ENCODE measurements at regions not wholly inside any gene's neighbourhood (a gene's known extent, or its start where the extent isn't known, plus 50 kb on each side); places are given as distances from the start of the nearest gene placed in this dataset.
"Not testable (repeated sequence)": the region's sequence is repeated elsewhere in the genome, so short reads cannot be mapped to it uniquely, and the experiment has no call there.

DNA sequence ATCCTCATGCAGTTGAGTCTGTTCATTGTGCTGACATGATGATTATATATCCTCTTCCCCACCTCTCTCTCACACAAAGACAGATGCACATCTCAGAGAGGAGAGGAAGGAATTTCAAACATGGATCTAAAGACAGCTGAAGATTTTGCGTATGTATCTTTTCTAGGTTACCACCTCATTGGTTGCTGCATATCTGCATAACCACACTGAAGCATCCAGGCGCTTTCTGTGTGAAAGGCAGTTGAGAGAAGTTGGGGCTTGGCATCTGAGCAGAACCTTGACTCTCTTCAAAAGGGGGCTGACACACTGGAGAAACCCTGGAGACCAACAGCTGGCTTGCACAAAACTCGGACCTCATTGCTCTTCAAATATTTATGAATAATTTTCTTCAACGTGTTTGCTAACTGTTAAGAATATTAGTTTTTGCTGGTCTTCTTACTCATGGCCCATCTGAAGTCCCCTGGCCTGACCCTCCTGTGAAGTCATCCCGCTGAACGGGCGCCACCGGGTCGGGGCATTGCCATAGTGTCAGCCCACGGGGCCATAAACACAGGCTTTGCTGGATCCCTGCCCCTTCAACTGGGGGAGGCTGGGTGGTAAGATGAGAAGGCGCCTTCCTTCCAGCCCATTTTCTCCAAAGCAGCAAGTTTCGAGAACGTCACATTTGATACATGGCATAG lies 593.2 kb upstream of the CLINT1 start:
- Histone ChIP-seq H3K9me3 (no peaks in the 10 kb centered on the region), H3K4me1 (no peaks in the 10 kb centered on the region), H3K36me3 (no peaks in the 10 kb centered on the region), H3K27me3 (ENCODE audit: low read depth) (no peaks in the 10 kb centered on the region), H3K27ac (no peak overlapping the region), H3K4me3 (no peak overlapping the region)
- no peak for TF ChIP-seq CTCF (IDR thresholded peaks at IDR 0.05)
- DNase-seq (no peak), ATAC-seq (no peak)
- intact Hi-C loops (cut with DNase I), result no loop called here

DNA sequence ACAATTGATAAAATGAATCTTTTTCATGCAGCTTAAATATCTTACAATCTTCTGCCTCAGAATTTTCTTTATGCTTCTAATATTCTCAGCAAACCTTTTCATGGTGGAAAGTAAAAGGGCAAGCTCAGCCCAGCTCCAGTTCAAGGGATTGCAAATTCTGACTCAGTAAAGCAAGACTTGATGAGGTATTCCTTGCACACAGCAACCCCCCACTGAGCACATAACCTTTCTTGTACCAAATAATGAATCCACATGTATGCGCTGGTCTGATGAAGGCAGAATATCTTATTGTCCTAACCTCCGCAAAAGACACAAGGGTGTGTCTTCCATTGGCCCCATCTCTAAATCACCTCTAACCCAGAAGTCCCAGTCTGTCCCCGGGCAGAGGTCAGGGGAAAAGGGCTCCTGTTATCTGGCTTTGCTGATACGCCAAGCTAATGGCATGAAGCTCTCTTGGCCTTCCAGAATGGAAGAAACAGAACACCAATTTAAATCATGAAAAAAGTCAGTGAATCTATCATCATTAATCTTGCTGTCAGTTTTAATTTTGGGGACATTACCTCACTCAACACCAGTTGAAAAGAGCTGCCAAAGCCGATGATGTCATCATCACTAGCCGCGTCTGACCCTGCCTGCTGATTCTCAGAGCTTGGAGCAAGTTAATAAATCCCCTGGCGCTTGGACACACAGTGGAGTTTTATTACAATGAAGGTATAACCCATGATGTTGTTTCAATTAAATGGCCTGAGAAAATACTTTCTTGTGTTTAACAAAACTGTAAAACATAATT lies 592.5 kb upstream of the CLINT1 start:
- no peaks in the 10 kb centered on the region for H3K4me1 ChIP-seq
- TF ChIP-seq CTCF (IDR thresholded peaks at IDR 0.05), result no peak
- no peak for DNase-seq

GRCh38 chr5:158450751-158451171 lies 591.8 kb upstream of the CLINT1 start:
- no peaks in the 10 kb centered on the region for H3K36me3 ChIP-seq
- TF ChIP-seq CTCF (IDR thresholded peaks at IDR 0.05), result no peak
- no peaks in the 10 kb centered on the region for H3K4me1 ChIP-seq
- no peak overlapping the region for H3K27ac ChIP-seq
- H3K9me3 ChIP-seq, result no peaks in the 10 kb centered on the region
- no peak for ATAC-seq
- no peaks in the 10 kb centered on the region for H3K27me3 ChIP-seq (ENCODE audit: low read depth)
- no peak overlapping the region for H3K4me3 ChIP-seq
- intact Hi-C loops (cut with DNase I), result no loop called here
- DNase-seq, result no peak

More for the DNA sequence above, 592.5 kb upstream of the CLINT1 start:
- no peaks in the 10 kb centered on the region for H3K36me3 ChIP-seq
- no peak overlapping the region for H3K4me3 ChIP-seq
- no peaks in the 10 kb centered on the region for H3K9me3 ChIP-seq
- no peak for ATAC-seq
- no peaks in the 10 kb centered on the region for H3K27me3 ChIP-seq (ENCODE audit: low read depth)
- intact Hi-C loops (cut with DNase I), result no loop called here
- H3K27ac ChIP-seq, result no peak overlapping the region

DNA sequence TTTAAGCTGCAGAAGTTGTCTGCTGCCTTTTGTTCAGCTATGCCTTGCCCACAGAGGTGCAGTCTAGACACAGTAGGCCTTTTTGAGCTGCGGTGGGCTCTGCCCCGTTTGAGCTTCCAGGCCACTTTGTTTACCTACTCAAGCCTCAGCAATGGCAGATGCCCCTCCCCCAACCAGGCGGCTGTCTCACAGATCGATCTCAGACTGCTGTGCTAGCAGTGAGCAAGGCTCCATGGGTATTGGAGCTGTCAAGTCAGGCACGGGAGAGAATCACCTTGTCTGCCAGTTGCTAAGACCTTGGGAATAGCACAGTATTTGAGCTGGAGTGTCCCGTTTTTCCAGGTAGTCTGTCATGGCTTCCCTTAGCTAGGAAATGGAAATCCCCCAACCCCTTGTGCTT lies 587.8 kb upstream of the CLINT1 start:
- intact Hi-C loops (cut with DNase I); H3K36me3 ChIP-seq; ATAC-seq: not testable (repeated sequence)

DNA sequence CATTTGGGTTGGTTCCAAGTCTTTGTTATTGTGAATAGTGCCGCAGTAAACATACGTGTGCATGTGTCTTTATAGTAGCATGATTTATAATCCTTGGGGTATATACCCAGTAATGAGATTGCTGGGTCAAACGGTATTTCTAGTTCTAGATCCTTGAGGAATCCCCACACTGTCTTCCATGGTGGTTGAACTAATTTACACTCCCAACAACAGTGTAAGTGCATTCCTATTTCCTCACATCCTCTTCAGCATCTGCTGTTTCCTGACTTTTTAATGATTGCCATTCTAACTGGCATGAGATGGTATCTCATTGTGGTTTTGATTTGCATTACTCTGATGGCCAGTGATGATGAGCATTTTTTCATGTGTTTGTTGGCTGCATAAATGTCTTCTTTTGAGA lies 580.3 kb upstream of the CLINT1 start:
- H3K4me1 ChIP-seq; H3K36me3 ChIP-seq; H3K4me3 ChIP-seq; H3K27ac ChIP-seq; ATAC-seq; H3K9me3 ChIP-seq; DNase-seq; intact Hi-C loops (cut with DNase I); H3K27me3 ChIP-seq (ENCODE audit: low read depth): not testable (repeated sequence)

More for the DNA sequence above, 587.8 kb upstream of the CLINT1 start:
- H3K27ac ChIP-seq; H3K9me3 ChIP-seq; DNase-seq; H3K4me3 ChIP-seq; H3K27me3 ChIP-seq (ENCODE audit: low read depth); H3K4me1 ChIP-seq: not testable (repeated sequence)

- no peak for DNase-seq
- Histone ChIP-seq H3K4me3 (no peak overlapping the region), H3K4me1 (no peaks in the 10 kb centered on the region), H3K36me3 (no peaks in the 10 kb centered on the region), H3K9me3 (no peaks in the 10 kb centered on the region), H3K27ac (no peak overlapping the region), H3K27me3 (ENCODE audit: low read depth) (no peaks in the 10 kb centered on the region)
- ATAC-seq, result no peak
- TF ChIP-seq CTCF (IDR thresholded peaks at IDR 0.05), result no peak
- intact Hi-C loops (cut with DNase I), result no loop called here
Measured at GRCh38 chr5:158436271-158437065, 577.5 kb upstream of the CLINT1 start.
